Breast epithelium (tissue), 3 donors: ENCODE measurements at regions not wholly inside any gene's neighbourhood (a gene's known extent, or its start where the extent isn't known, plus 50 kb on each side); places are given as distances from the start of the nearest gene placed in this dataset.

ENCODE experiments used
- POLR2A ChIP-seq: fragments of 450-650 bp; IDR thresholded peaks from one replicate; pipeline ENCODE4 v1.6.1; 2016; ENCODE audit warnings: antibody characterized with exemption, mild to moderate bottlenecking, moderate library complexity
- POLR2AphosphoS5 ChIP-seq, 3 donors: sonication (generic); formaldehyde crosslinking; IDR thresholded peaks; one replicate each; pipeline ENCODE4 v1.6.1; 2017; ENCODE audit warnings: antibody characterized with exemption in 3 of 3
- TF ChIP-seq, protein P1 (sequence below), 3 donors: fragments of 450-650 bp; IDR thresholded peaks; one replicate each; pipeline ENCODE4 v1.5.1; 2016 to 2017; ENCODE audit warnings: antibody characterized with exemption in 3 of 3, mild to moderate bottlenecking in 3 of 3, moderate library complexity in 3 of 3

DNA sequence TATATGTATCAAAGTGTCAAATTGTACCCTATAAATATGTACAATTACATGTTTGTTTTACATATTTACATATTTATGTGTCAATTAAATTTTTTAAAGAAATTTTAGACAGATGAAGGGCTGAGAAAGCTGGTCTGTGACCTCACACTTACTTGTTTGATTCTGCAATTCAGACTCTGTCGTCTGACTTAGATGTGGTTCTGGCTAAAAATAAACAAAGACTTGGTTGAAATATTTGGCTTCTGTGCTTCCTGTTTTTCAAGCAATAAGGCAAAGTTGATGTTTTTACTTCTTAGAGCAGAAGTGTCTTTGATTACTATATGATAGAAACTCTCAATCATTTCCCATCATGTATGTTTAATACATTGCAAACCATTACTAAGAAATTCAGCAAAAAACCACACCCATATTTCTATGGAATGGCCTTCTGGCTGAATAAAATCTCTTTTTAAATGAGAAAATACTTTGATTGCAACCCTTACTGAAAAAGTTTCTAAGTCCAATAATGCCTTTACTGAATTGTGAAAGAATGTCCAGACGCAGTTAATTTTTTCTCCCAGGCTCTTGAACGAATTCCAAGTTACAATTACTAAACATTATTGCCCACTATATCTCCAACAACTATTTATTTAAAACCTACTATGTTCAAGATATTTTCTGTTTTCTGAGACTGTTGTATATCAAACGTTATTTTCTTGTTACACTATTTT lies 59.5 kb upstream of the PRKG1 start:
- no peak for TF ChIP-seq POLR2A
- TF ChIP-seq, protein P1, sequence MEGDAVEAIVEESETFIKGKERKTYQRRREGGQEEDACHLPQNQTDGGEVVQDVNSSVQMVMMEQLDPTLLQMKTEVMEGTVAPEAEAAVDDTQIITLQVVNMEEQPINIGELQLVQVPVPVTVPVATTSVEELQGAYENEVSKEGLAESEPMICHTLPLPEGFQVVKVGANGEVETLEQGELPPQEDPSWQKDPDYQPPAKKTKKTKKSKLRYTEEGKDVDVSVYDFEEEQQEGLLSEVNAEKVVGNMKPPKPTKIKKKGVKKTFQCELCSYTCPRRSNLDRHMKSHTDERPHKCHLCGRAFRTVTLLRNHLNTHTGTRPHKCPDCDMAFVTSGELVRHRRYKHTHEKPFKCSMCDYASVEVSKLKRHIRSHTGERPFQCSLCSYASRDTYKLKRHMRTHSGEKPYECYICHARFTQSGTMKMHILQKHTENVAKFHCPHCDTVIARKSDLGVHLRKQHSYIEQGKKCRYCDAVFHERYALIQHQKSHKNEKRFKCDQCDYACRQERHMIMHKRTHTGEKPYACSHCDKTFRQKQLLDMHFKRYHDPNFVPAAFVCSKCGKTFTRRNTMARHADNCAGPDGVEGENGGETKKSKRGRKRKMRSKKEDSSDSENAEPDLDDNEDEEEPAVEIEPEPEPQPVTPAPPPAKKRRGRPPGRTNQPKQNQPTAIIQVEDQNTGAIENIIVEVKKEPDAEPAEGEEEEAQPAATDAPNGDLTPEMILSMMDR (IDR thresholded peaks at IDR 0.05): no peak
- no peak for TF ChIP-seq POLR2AphosphoS5 (IDR thresholded peaks at IDR 0.05)
